Mesothelial cell of epicardium (in vitro differentiated cells): ENCODE measurements at regions not wholly inside any gene's neighbourhood (a gene's known extent, or its start where the extent isn't known, plus 50 kb on each side); places are given as distances from the start of the nearest gene placed in this dataset.

ENCODE experiments used
- DNase-seq, 2 experiments: peaks; one replicate each; pipeline ENCODE4 v3.0.0; 2021; ENCODE audit warnings: low spot score in 2 of 2; ENCODE audit not compliant: unreplicated experiment in 2 of 2
- H3K27ac Mint-ChIP-seq: 2 replicates; pipeline ENCODE4 v1.8.0; 2021; ENCODE audit warnings: mixed read lengths
- H3K27me3 Mint-ChIP-seq: 2 replicates; pipeline ENCODE4 v1.8.0; 2021; ENCODE audit warnings: low read depth, mixed read lengths
- H3K36me3 Mint-ChIP-seq: 2 replicates; pipeline ENCODE4 v1.8.0; 2021; ENCODE audit warnings: mixed read lengths
- H3K4me1 Mint-ChIP-seq: 2 replicates; pipeline ENCODE4 v1.8.0; 2021; ENCODE audit warnings: mixed read lengths
- H3K4me3 Mint-ChIP-seq: 2 replicates; pipeline ENCODE4 v1.8.0; 2021; ENCODE audit warnings: mild to moderate bottlenecking, moderate library complexity, mixed read lengths
- H3K9me3 Mint-ChIP-seq: 2 replicates; pipeline ENCODE4 v1.8.0; 2021; ENCODE audit warnings: mixed read lengths
- CTCF ChIP-seq: fragments of 200-600 bp; sonication (generic); IDR thresholded peaks from one replicate; pipeline ENCODE4 v1.5.0; 2021; ENCODE audit warnings: antibody characterized with exemption; ENCODE audit not compliant: unreplicated experiment

GRCh38 chr2:19532547-19533196, 174.2 kb upstream of the OSR1 start:
- Mint-ChIP-seq H3K27me3 (peaks cover 11% of the 10 kb centered on the region), H3K27ac (no peak overlapping the region), H3K36me3 (no peaks in the 10 kb centered on the region), H3K4me3 (no peak overlapping the region), H3K4me1 (peaks cover 2% of the 10 kb centered on the region), H3K9me3 (peaks cover 11% of the 10 kb centered on the region)
- DNase-seq = no peak
- no peak for TF ChIP-seq CTCF

GRCh38 chr2:19529677-19530076, 171.3 kb upstream of the OSR1 start:
- DNase-seq = no peak
- Mint-ChIP-seq H3K36me3 (no peaks in the 10 kb centered on the region), H3K4me1 (peaks cover 7% of the 10 kb centered on the region), H3K27ac (no peak overlapping the region), H3K27me3 (peaks cover 12% of the 10 kb centered on the region), H3K4me3 (no peak overlapping the region), H3K9me3 (peaks cover 4% of the 10 kb centered on the region)
- TF ChIP-seq CTCF = no peak

GRCh38 chr2:19527771-19528170, 169.3 kb upstream of the OSR1 start:
- no peaks in the 10 kb centered on the region for H3K9me3 Mint-ChIP-seq
- no peak for TF ChIP-seq CTCF
- no peak overlapping the region for H3K27ac Mint-ChIP-seq
- no peaks in the 10 kb centered on the region for H3K36me3 Mint-ChIP-seq
- H3K27me3 Mint-ChIP-seq = peaks cover 28% of the 10 kb centered on the region
- peaks cover 7% of the 10 kb centered on the region for H3K4me1 Mint-ChIP-seq
- no peak overlapping the region for H3K4me3 Mint-ChIP-seq
- DNase-seq = no peak

GRCh38 chr2:19525313-19525712, 166.9 kb upstream of the OSR1 start:
- Mint-ChIP-seq H3K4me3 (no peak overlapping the region), H3K27ac (no peak overlapping the region), H3K9me3 (no peaks in the 10 kb centered on the region), H3K4me1 (peaks cover 10% of the 10 kb centered on the region), H3K27me3 (peaks cover 32% of the 10 kb centered on the region), H3K36me3 (no peaks in the 10 kb centered on the region)
- no peak for TF ChIP-seq CTCF
- DNase-seq = no peak

- H3K27me3 Mint-ChIP-seq = peaks cover 16% of the 10 kb centered on the region
- H3K36me3 Mint-ChIP-seq = no peaks in the 10 kb centered on the region
- no peak for TF ChIP-seq CTCF
- no peak overlapping the region for H3K4me3 Mint-ChIP-seq
- H3K9me3 Mint-ChIP-seq = peaks cover 8% of the 10 kb centered on the region
- peaks cover 16% of the 10 kb centered on the region for H3K4me1 Mint-ChIP-seq
- no peak for DNase-seq
- no peak overlapping the region for H3K27ac Mint-ChIP-seq
These were observed 160.6 kb upstream of the OSR1 start for GRCh38 chr2:19519045-19519444.

- peaks cover 6% of the 10 kb centered on the region for H3K27me3 Mint-ChIP-seq
- no peak overlapping the region for H3K27ac Mint-ChIP-seq
- TF ChIP-seq CTCF = no peak
- H3K4me1 Mint-ChIP-seq = peaks cover 33% of the 10 kb centered on the region
- DNase-seq = no peak
- no peaks in the 10 kb centered on the region for H3K36me3 Mint-ChIP-seq
- no peak overlapping the region for H3K4me3 Mint-ChIP-seq
- peaks cover 6% of the 10 kb centered on the region for H3K9me3 Mint-ChIP-seq
These were observed 148.7 kb upstream of the OSR1 start for GRCh38 chr2:19507137-19507536.
